Astrocyte (in vitro differentiated cells and primary cell): ENCODE measurements at regions not wholly inside any gene's neighbourhood (a gene's known extent, or its start where the extent isn't known, plus 50 kb on each side); places are given as distances from the start of the nearest gene placed in this dataset.

Experiments
- DNase-seq: peaks from one replicate; pipeline ENCODE4 v3.0.0-alpha.2; 2010; ENCODE audit warnings: low read depth
- FAIRE-seq: peaks from 2 replicates; lab custom pipeline; 2011; peaks lifted over from hg19 to GRCh38; lab: Jason Lieb, UNC
- H2AFZ ChIP-seq: 2 replicates; pipeline ENCODE4 v1.6.0; 2012; ENCODE audit warnings: low read depth, low read length, inconsistent platforms
- H3K27ac ChIP-seq: 2 replicates; pipeline ENCODE4 v1.5.1; 2011; ENCODE audit warnings: low read depth, low read length, inconsistent platforms
- H3K27me3 ChIP-seq: 2 replicates; pipeline ENCODE4 v1.6.0; 2011; ENCODE audit warnings: low read length, inconsistent platforms; ENCODE audit not compliant: insufficient read depth
- H3K36me3 ChIP-seq: 2 replicates; pipeline ENCODE4 v1.5.1; 2011; ENCODE audit warnings: low read length, inconsistent platforms; ENCODE audit not compliant: insufficient read depth
- H3K4me1 ChIP-seq: 2 replicates; pipeline ENCODE4 v1.5.1; 2011; ENCODE audit warnings: low read length, inconsistent platforms; ENCODE audit not compliant: insufficient read depth
- H3K4me2 ChIP-seq: 2 replicates; pipeline ENCODE4 v1.6.0; 2012; ENCODE audit warnings: low read length, inconsistent platforms
- H3K4me3 ChIP-seq: 2 replicates; pipeline ENCODE4 v1.5.1; 2011; ENCODE audit warnings: low read depth, mild to moderate bottlenecking, low read length, inconsistent platforms; ENCODE audit not compliant: insufficient read depth
- H3K79me2 ChIP-seq: 2 replicates; pipeline ENCODE4 v1.6.0; 2012; ENCODE audit warnings: mild to moderate bottlenecking, low read length, inconsistent platforms; ENCODE audit not compliant: insufficient read depth
- H3K9ac ChIP-seq: 2 replicates; pipeline ENCODE4 v1.6.0; 2012; ENCODE audit warnings: mild to moderate bottlenecking, low read length, inconsistent platforms
- H3K9me3 ChIP-seq: 2 replicates; pipeline ENCODE4 v1.5.1; 2012; ENCODE audit warnings: low read depth, mild to moderate bottlenecking, low read length, inconsistent platforms; ENCODE audit not compliant: insufficient read depth
- H4K20me1 ChIP-seq: 2 replicates; pipeline ENCODE4 v1.6.0; 2012; ENCODE audit warnings: low read length, inconsistent platforms; ENCODE audit not compliant: insufficient read depth
- H3K27ac Mint-ChIP-seq: one replicate; pipeline ENCODE4 v1.8.0; 2021; ENCODE audit warnings: mild to moderate bottlenecking, mixed read lengths; ENCODE audit not compliant: unreplicated experiment
- H3K27me3 Mint-ChIP-seq: one replicate; pipeline ENCODE4 v1.8.0; 2021; ENCODE audit warnings: low read depth, mixed read lengths; ENCODE audit not compliant: unreplicated experiment
- H3K36me3 Mint-ChIP-seq: one replicate; pipeline ENCODE4 v1.8.0; 2021; ENCODE audit warnings: low read depth, mixed read lengths; ENCODE audit not compliant: unreplicated experiment
- H3K4me1 Mint-ChIP-seq: one replicate; pipeline ENCODE4 v1.8.0; 2021; ENCODE audit warnings: low read depth, mixed read lengths; ENCODE audit not compliant: unreplicated experiment
- H3K4me3 Mint-ChIP-seq: one replicate; pipeline ENCODE4 v1.8.0; 2021; ENCODE audit warnings: mild to moderate bottlenecking, moderate library complexity, mixed read lengths; ENCODE audit not compliant: unreplicated experiment
- H3K9me3 Mint-ChIP-seq: one replicate; pipeline ENCODE4 v1.8.0; 2021; ENCODE audit warnings: mild to moderate bottlenecking, mixed read lengths; ENCODE audit not compliant: unreplicated experiment
- EZH2 ChIP-seq: IDR thresholded peaks from 2 replicates; pipeline ENCODE4 v1.6.1; 2012; ENCODE audit warnings: mild to moderate bottlenecking, low read length, inconsistent platforms; ENCODE audit not compliant: insufficient read depth
- TF ChIP-seq, protein P1 (sequence below): IDR thresholded peaks from 2 replicates; pipeline ENCODE4 v1.5.1; 2011; ENCODE audit warnings: low read depth, mild to moderate bottlenecking, inconsistent platforms, low read length, moderate library complexity; ENCODE audit not compliant: insufficient read depth

DNA sequence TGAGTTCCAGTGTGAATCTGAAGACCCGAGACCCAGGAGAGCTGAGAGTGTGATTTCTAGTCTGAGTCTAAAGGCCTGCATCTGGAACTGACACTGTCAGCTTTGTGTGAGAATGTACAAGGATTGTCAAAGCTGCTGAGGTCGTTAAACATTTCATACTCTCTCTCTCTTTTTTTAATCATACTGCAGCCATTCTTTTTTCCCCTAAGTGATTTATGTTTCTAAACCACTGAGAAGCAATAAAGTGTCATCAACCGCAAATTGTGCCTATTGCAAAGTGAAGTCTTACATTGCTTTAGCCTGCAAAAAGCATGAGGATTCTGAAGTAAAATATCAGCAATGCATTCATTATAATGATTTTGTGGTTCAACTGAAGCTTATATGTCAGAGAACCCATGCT, 106.0 kb downstream of the ASMT start:
- Mint-ChIP-seq H3K9me3 (peaks cover 3% of the 10 kb centered on the region), H3K27ac (no peak overlapping the region)
- no peak for FAIRE-seq

DNA sequence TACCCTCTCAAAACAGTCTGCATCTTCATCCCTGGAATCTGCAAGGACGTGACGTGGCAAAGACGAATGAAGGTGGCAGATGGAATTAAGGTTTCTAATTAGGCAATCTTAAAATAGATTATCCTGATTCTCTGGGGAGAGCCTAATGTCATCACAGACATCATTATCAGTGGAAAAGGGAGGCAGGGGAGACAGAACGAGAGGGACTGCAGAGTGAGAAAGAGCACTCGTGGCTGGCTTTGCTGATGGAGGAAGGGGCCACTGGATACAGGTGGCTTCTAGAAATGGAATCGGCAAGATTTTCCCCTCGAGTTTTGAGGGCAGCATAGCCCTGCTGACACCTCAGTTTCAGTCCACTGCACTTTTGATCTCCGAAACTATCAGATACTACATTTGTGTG, 110.6 kb downstream of the ASMT start:
- no peak for TF ChIP-seq EZH2
- TF ChIP-seq, protein P1, sequence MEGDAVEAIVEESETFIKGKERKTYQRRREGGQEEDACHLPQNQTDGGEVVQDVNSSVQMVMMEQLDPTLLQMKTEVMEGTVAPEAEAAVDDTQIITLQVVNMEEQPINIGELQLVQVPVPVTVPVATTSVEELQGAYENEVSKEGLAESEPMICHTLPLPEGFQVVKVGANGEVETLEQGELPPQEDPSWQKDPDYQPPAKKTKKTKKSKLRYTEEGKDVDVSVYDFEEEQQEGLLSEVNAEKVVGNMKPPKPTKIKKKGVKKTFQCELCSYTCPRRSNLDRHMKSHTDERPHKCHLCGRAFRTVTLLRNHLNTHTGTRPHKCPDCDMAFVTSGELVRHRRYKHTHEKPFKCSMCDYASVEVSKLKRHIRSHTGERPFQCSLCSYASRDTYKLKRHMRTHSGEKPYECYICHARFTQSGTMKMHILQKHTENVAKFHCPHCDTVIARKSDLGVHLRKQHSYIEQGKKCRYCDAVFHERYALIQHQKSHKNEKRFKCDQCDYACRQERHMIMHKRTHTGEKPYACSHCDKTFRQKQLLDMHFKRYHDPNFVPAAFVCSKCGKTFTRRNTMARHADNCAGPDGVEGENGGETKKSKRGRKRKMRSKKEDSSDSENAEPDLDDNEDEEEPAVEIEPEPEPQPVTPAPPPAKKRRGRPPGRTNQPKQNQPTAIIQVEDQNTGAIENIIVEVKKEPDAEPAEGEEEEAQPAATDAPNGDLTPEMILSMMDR = no peak
- Mint-ChIP-seq H3K4me3 (no peak overlapping the region), H3K36me3 (no peaks in the 10 kb centered on the region), H3K9me3 (peaks cover 12% of the 10 kb centered on the region), H3K4me1 (peaks cover 9% of the 10 kb centered on the region), H3K27me3 (peaks cover 3% of the 10 kb centered on the region), H3K27ac (no peak overlapping the region)
- Histone ChIP-seq H3K4me1 (no peaks in the 10 kb centered on the region), H2AFZ (no peak overlapping the region), H3K4me3 (no peak overlapping the region), H3K4me2 (no peak overlapping the region), H3K9ac (no peak overlapping the region), H3K36me3 (no peaks in the 10 kb centered on the region), H3K9me3 (no peaks in the 10 kb centered on the region), H3K27me3 (no peaks in the 10 kb centered on the region), H3K27ac (no peak overlapping the region), H3K79me2 (no peaks in the 10 kb centered on the region), H4K20me1 (no peaks in the 10 kb centered on the region)
- DNase-seq (no peak), FAIRE-seq (no peak)

More for the DNA sequence above, 106.0 kb downstream of the ASMT start:
- Mint-ChIP-seq H3K4me3 (no peak overlapping the region), H3K36me3 (no peaks in the 10 kb centered on the region), H3K4me1 (peaks cover 5% of the 10 kb centered on the region), H3K27me3 (no peaks in the 10 kb centered on the region)
- Histone ChIP-seq H3K4me2 (no peak overlapping the region), H3K36me3 (no peaks in the 10 kb centered on the region), H3K27ac (no peak overlapping the region), H3K9ac (no peak overlapping the region), H3K79me2 (no peaks in the 10 kb centered on the region), H3K4me1 (no peaks in the 10 kb centered on the region), H3K4me3 (no peak overlapping the region), H3K27me3 (no peaks in the 10 kb centered on the region), H3K9me3 (no peaks in the 10 kb centered on the region), H2AFZ (no peak overlapping the region), H4K20me1 (no peaks in the 10 kb centered on the region)
- no peak for TF ChIP-seq EZH2
- TF ChIP-seq, protein P1 = no peak
- no peak for DNase-seq

DNA sequence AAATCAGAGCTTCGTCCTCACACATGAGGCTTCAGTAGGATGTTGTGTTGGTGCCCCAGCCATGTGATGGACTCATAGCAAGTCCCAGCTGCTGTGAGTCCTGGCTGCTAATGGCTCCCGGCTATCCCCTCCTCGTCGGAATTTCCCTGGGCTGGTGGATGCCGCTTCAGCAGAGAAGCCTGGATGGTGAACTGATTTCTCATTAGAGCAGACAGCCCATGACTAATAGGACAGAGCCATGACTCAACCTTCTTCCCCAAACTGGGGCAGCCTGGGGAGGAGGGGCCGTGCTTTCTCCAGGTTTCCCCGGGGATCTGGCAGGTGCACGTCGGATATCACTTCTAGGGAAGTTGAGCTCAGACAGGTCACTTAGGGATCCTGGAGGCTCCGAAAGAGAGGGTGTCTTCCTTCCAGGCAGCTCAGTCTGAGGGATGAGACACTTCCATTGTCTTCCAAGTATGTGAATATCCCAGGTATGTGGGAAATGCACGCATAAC, 112.7 kb downstream of the ASMT start:
- Histone ChIP-seq H3K79me2 (no peaks in the 10 kb centered on the region), H3K4me1 (no peaks in the 10 kb centered on the region), H3K4me2 (no peak overlapping the region), H3K27ac (no peak overlapping the region), H3K9ac (no peak overlapping the region), H4K20me1 (no peaks in the 10 kb centered on the region), H3K9me3 (no peaks in the 10 kb centered on the region), H3K4me3 (no peak overlapping the region), H3K27me3 (no peaks in the 10 kb centered on the region), H2AFZ (no peak overlapping the region), H3K36me3 (no peaks in the 10 kb centered on the region)
- Mint-ChIP-seq H3K9me3 (peaks cover 9% of the 10 kb centered on the region), H3K27ac (peak overlapping the region; percentile 66), H3K27me3 (peaks cover 3% of the 10 kb centered on the region), H3K36me3 (no peaks in the 10 kb centered on the region), H3K4me1 (peaks cover 9% of the 10 kb centered on the region), H3K4me3 (no peak overlapping the region)
- DNase-seq = peak; percentile 25
- FAIRE-seq = no peak
- TF ChIP-seq, protein P1 = no peak
- no peak for TF ChIP-seq EZH2
